Globus pallidus (tissue), 1 donor: ENCODE measurements at regions not wholly inside any gene's neighbourhood (a gene's known extent, or its start where the extent isn't known, plus 50 kb on each side); places are given as distances from the start of the nearest gene placed in this dataset.

ENCODE experiments used
- DNase-seq: peaks from one replicate; pipeline ENCODE4 v3.0.0-alpha.2; 2015; ENCODE audit warnings: low spot score

GRCh38 chr1:8115031-8115768 is 89.1 kb upstream of the ERRFI1 start:
- DNase-seq: no peak

- DNase-seq: no peak
Observed at GRCh38 chr1:8113262-8114220, 87.4 kb upstream of the ERRFI1 start.

GRCh38 chr1:8112611-8113261 is 86.6 kb upstream of the ERRFI1 start:
- no peak for DNase-seq

DNA sequence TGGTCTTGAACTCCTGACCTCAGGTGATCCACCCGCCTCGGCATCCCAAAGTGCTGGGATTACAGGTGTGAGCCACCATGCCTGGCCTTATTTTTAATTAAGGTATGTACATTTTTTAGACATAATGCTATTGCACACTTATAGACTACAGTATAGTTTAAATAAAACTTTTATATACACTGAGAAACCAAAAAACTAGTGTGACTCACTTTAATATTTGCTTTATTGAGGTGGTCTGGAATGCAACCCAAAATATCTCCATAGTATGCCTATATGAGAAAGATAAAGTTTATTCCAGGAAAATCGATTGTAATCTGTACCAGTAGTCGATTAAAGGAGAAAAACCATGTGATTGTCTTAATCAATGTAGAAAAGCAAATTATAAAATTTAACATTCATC is 85.5 kb upstream of the ERRFI1 start:
- DNase-seq: no peak

- no peak for DNase-seq
Observed at GRCh38 chr1:8109216-8109615, 83.1 kb upstream of the ERRFI1 start.

DNA sequence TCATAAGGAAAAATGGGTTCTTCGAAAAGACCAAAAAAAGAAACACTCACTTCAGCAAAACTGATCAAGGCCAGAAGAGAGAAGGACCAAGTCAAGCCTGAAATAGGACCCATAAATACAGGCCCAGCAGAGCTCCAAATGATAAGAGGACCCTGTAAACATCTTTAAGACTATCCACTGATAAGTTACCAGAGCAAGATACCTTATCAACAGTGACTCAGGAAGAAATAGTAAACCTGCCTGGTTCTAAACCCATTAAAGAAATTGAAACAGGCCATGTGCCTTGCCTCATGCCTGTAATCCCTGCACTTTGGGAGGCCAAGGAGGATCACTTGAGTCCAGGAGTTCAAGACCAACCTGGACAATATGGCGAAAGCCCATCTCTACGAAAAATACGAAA is 81.8 kb upstream of the ERRFI1 start:
- DNase-seq: no peak

GRCh38 chr1:8104278-8105236 is 78.4 kb upstream of the ERRFI1 start:
- DNase-seq: no peak

GRCh38 chr1:8097908-8098307 is 71.8 kb upstream of the ERRFI1 start:
- no peak for DNase-seq

GRCh38 chr1:8097077-8097799 is 71.1 kb upstream of the ERRFI1 start:
- DNase-seq: no peak

- no peak for DNase-seq
Observed at GRCh38 chr1:8096105-8097011, 70.2 kb upstream of the ERRFI1 start.

DNA sequence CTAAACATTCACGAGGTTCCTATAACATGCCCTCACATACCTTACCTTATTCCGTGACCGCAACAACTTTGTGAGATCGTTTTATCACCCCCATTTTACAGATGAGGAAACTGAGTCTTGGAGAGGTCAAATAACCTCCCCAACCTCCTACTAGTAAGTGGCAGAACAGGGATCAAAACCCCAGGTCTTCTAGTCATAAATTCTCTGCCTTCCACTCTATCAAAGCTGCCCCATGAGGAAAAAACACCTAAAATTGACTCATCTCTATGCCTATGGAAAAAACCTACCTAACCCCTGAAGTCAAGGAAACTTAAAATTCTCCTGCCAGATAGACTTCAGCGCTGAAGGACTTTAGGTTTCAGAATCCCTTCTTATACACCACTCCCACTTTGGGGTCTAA is 69.5 kb upstream of the ERRFI1 start:
- no peak for DNase-seq

DNA sequence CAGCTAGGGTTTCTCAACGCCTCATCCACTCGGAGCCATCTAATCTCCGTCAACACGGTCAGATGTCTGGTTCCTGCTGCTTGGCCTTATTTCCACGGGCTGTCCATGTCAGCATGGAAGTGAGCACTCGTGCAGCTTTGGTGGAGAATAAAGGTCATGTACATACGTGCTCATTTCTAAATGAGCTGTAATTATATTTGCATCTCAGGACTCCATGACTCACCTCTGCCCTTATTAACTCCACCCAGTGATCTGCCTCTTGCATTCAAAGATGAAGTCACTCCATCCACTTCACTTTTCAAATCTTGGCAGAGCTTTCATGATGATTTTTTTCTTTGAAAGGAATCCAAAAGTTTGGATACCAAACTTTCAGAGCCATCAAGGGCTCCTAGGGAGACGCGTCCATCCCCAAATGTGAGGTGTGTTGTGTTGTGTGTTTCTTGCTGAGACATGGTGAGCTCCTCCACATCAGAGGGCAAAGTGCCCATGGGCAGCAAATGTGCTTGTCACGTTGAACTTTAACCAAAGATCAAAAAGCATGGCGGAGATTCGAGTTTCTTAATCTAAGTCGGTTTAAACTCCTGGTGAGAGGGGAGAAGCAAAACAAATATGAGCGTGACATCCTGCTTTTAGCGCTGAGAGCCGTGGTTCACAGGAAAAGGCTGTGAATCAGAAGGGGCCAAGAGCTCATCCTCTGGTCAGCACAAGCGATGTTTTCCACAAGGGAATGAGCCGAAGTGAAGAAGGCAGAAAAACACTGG is 68.6 kb upstream of the ERRFI1 start:
- DNase-seq: no peak

DNA sequence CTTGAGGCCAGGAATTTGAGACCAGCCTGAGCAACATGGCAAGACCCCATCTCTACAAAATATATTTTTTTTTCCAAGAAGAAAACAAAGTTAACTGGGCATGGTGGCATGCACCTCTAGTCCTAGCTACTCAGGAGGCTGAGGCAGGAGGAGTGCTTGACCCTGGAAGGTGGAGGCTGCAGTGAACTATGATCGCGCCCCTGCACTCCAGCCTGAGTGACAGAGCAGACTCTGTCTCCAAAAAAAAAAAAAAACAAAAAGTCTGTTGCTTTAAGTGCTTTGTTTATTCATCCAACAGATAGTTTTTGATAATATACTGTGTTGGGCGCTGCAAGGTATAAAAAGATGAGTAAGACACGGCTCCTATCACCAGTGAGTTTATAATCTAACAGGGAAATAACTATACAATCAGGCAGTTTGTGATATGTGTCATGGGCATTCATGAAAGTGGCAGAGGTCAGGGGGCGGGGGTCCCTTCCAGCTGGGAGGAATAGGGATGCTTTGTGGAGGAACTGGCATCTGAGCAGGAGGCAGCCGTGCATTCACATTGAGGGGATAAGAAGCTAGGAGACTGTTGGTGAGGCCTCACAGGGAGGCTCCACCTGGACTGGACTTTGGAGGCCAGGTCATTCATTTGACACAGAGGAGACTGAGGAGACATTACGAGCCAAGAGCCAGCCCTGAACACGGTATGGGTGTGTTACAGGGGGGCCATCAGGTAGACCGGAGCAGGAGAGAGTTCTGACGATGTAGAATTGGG is 67.3 kb upstream of the ERRFI1 start:
- no peak for DNase-seq

GRCh38 chr1:8092657-8093056 is 66.5 kb upstream of the ERRFI1 start:
- DNase-seq: no peak

GRCh38 chr1:8091691-8092090 is 65.6 kb upstream of the ERRFI1 start:
- DNase-seq: no peak

DNA sequence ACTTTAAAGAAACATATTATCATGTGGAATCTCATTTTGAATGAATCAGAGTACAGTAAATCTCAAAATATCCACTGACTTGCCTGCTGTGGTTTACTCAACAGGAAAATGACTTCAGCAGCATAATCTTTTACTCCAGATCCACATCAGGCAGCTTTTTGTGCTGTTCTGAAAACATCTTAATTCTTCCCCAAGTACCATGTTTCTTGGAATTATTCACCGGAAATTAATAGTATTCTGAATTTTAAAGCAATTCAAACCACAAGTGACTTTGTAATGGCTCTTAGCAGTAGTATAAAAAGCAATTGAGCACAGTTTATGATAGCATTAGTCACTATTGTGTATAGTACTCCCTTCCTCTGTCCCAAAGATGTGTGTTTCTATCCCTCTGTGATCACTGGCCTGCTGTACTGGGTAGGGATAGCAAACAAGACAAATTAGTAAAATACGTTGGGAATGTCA is 64.2 kb upstream of the ERRFI1 start:
- DNase-seq: no peak

DNA sequence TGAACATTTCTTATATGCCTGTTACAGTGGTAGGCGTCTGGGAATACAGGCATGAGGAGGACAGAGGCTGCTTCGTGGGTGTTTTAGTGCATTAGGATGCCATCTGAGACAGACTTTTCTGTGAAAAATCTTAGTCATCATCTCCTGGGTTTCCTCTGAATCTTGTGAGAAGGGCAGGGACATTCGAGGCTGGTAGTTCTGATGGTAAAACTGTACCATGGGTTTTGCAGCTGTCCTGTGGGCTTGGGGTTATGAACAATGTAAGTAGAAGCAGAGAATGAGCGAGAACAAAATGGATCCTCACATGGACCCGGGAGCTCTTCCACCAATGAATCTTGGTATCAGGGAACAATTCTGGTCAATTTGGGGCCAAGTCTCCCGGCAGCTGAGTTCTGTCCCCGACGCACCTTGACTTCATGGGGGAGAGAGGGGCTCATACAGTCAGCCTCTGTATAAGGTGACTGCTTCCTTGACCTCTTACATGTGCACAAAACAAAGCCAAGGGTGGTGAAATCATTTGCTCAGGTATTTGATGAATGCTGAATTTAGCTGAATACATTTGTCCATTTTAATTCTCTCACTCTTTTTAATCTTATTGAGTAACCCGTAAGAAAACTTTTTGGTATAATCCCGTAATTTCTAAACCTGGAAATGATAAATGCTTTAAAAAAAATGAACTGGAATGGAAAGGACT is 63.6 kb upstream of the ERRFI1 start:
- no peak for DNase-seq

DNA sequence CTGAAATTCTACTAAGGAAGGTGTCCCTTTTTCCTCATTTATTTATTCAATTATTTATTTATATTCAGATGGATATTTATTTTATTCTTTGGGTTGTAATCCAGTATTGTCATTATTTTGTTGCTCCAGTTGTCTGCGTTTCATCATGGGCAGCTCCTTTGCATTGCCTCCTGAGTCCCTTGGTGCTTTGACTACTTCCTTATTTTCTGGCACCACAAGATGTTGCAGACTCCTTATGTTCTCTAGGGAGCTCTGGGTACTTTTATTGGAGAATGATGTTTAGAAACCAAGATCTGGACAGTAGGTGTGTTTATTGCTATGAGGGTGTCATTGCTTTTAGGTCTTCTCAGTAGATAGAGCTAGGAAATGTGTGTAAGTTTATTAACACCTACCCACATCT is 59.9 kb upstream of the ERRFI1 start:
- no peak for DNase-seq
